GM13977 (cell line): ENCODE measurements at regions not wholly inside any gene's neighbourhood (a gene's known extent, or its start where the extent isn't known, plus 50 kb on each side); places are given as distances from the start of the nearest gene placed in this dataset.

Source experiments
- DNase-seq: peaks from one replicate; pipeline ENCODE4 v3.0.0; 2012; ENCODE audit warnings: low spot score
- in situ Hi-C: fragments of 300-500 bp; cut with MboI; formaldehyde crosslinking; loops from one replicate; pipeline ENCODE4 v1.12.0; 2022; ENCODE audit warnings: low sequenced_read_pairs, low pct_unique_long_range_greater_than_20kb, mixed read lengths, inconsistent platforms; ENCODE audit not compliant: unreplicated experiment
- TF ChIP-seq, protein P1 (sequence below): IDR thresholded peaks from 2 replicates; pipeline ENCODE4 v1.5.1; 2012; ENCODE audit warnings: mild to moderate bottlenecking, control low read depth; ENCODE audit not compliant: insufficient read depth; ENCODE audit errors: extremely low read depth, missing control alignments

DNA sequence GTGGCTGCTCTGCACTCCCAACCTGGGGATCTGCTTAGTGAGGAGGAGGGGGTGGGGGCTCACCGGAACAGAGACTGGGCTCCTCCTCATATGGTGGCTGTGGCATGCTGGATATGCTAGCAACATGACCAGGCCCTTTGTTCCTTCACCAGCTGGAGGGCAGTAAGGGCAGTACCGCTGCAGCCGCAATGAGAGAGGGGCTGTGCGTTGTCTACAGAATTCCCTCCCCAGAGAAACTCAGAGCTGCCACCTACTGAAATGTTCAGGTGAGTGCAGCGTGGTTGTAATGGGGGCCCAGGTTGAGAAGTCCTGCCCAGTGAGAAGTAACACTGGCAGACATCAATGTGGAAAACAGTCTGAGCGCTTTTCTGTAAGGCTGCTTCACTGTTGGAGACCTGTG is 1211.9 kb upstream of the NXPH2 start:
- in situ Hi-C loops = no loop called here
- TF ChIP-seq, protein P1, sequence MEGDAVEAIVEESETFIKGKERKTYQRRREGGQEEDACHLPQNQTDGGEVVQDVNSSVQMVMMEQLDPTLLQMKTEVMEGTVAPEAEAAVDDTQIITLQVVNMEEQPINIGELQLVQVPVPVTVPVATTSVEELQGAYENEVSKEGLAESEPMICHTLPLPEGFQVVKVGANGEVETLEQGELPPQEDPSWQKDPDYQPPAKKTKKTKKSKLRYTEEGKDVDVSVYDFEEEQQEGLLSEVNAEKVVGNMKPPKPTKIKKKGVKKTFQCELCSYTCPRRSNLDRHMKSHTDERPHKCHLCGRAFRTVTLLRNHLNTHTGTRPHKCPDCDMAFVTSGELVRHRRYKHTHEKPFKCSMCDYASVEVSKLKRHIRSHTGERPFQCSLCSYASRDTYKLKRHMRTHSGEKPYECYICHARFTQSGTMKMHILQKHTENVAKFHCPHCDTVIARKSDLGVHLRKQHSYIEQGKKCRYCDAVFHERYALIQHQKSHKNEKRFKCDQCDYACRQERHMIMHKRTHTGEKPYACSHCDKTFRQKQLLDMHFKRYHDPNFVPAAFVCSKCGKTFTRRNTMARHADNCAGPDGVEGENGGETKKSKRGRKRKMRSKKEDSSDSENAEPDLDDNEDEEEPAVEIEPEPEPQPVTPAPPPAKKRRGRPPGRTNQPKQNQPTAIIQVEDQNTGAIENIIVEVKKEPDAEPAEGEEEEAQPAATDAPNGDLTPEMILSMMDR = no peak
- no peak for DNase-seq

DNA sequence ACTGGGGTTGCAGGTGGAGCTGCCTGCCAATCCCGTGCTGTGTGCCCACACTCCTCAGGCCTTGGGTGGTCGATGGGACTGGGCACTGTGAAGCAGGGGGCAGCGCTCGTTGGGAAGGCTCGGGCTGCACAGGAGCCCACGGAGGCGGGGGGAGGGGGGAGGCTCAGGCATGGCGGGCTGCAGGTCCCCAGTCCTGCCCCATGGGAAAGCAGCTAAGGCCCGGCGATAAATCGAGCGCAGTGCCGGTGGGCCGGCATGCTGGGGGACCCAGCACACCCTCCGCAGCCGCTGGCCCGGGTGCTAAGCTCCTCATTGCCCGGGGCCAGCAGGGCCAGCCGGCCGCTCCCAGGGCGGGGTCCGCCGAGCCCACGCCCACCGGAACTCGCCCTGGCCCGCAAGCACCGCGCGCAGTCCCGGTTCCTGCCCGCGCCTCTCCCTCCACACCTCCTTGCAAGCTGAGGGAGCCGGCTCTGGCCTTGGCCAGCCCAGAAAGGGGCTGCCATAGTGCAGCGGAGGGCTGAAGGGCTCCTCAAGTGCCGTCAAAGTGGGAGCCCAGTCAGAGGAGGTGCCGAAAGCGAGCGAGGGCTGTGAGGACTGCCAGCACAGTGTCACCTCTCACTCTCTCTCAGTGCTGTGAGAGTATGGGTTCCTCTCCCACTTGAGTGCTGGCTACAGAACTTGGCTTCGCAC is 1210.6 kb upstream of the NXPH2 start:
- DNase-seq = no peak
- in situ Hi-C loops = no loop called here
- TF ChIP-seq, protein P1 = no peak

DNA sequence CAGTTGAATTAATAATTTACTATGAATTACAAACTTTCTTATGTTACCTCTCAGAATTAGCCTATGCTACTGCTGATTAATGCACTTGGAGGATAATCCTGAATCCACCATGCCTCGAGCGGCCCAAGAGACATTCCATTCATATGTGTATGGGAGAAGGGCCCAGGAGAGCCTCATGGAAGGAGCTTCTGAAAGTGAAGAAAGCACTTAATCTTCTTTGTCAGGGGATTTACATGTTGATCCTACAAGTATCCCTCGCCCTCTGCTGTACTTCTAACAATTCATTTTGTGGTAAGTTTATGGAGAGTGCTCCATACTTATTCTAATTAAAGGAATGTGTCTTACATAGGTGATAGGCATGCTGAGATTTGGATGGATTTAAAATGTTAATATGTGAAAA is 1189.1 kb upstream of the NXPH2 start:
- TF ChIP-seq, protein P1 = no peak
- in situ Hi-C loops = no loop called here
- no peak for DNase-seq

DNA sequence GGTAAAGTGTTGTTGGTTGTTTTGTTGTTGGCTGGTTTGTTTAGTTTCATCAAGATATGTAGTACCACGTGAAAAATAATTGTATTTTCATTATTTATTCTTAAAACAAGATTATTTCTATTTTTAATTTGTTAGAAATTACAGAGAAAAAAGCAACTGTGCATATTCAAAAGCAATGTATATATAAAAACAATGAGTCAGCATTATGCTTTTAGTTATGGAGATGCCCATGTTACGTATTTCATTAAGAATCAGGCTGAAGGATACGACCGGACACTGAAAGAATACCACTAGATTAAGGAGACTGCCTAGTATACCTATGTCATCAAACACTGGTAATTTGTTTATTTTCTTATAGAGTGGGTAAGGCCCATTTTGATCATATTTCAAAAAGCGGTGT is 1188.4 kb upstream of the NXPH2 start:
- TF ChIP-seq, protein P1 = no peak
- in situ Hi-C loops = no loop called here
- DNase-seq = no peak

DNA sequence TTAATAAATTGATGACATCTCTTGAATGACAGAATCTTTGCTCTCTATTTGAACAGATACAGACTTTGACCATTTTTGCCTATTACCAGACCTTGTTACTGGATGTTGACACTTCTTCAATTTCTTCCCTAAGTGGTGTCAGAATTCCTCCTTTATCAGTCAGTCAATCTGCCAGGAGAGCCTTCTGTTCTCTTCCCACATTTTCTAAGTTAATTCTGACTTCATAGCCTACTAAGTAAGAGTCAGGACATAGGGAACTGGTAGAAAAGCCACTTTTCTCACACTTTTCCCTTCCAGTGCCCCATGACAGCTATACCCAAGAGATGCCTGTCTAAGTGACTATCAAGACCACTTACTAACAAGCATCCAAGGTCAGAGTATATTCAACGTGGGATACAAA is 1187.5 kb upstream of the NXPH2 start:
- in situ Hi-C loops = no loop called here
- TF ChIP-seq, protein P1 = no peak
- no peak for DNase-seq

DNA sequence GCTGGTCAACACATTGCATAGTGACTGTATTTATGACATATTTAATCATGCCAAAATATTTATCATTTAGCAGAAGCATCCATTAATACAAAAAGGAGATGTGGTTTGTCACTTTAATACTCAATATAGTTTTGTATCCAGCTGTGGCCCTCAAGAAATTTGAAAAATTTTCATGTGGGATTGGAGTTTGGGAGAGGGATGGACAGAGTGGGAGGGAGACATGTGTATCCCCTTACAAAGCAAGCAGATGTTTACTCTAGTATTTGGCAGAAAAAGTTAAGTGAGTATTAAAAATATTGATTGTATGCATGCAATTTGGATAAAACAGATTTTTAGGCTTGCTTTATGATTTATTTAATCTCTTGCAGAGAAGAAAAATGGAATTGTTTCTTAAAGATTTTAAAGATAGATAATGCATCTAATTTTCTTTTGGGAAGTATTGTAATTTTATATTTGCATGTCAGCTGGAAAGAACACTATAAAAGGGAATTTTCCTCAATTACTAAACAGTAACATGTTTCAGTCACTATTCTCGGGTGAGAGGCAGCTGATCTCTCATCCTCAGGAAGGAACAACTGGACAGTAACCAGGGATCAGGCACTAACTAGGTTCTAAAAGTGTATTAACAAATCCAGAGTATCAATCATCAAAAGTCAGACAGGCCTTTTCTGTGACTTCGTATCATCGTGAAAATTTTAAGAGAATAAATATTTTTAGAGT is 1184.7 kb upstream of the NXPH2 start:
- TF ChIP-seq, protein P1 = no peak
- DNase-seq = no peak
- in situ Hi-C loops = no loop called here
